ENCODE measurements at regions not wholly inside any gene's neighbourhood (a gene's known extent, or its start where the extent isn't known, plus 50 kb on each side); places are given as distances from the start of the nearest gene placed in this dataset.
"Not testable (repeated sequence)": the region's sequence is repeated elsewhere in the genome, so short reads cannot be mapped to it uniquely, and the experiment has no call there.

DNA sequence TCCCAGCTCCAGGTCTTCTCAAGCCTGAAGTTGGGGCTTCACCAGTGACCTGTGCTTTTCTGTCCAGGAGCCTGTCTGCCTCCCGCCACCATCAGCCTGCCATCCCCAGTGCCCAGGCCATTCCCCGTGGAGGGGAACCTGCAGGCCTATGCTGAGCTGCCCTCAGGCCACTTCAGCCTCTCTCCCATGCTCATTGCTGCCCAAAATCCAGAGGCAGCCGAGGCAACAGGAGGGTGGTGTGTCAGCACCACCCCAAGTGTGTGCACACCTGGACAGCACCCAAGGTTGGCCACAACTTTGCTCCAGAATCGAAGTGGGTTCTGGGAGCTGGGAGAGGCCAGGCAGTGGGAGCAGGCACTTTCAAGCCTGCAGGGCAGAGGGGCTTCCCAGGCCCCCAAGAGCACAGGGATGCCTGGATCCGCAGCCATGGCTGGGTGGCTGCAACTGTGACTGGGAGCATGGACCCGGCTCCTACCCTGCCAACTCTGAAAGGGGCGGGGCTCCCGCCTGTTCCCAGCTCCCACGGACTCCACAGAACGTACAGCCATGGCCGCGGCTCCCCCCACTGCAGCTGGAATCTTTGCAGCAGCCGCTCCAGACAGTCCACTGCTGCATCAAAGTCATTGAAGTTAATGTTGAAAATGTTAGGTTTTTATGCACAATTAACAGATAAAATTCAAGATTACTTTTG lies 1747.0 kb downstream of the OLFM4 start:
- no peak overlapping the region for H3K9ac ChIP-seq (ENCODE audit: low read depth in 1 of 2, low read length in 2 of 2)
- no peaks in the 10 kb centered on the region for H3K27me3 ChIP-seq (ENCODE audit: control insufficient read depth in 2 of 2, insufficient read depth in 2 of 2, low read length in 2 of 2)
- no peaks in the 10 kb centered on the region for H3K36me3 ChIP-seq (ENCODE audit: control insufficient read depth in 2 of 2, insufficient read depth in 2 of 2, low read length in 2 of 2)
- no peak overlapping the region for H3K4me3 ChIP-seq (ENCODE audit: low read length in 2 of 2)
- H3K27ac ChIP-seq (ENCODE audit: low read depth in 2 of 2, low read length in 2 of 2), result no peak overlapping the region
- H3K9me3 ChIP-seq (ENCODE audit: control insufficient read depth in 2 of 2, low read length in 2 of 2), result peaks cover 3% of the 10 kb centered on the region in 2 donors
- no peaks in the 10 kb centered on the region for H3K4me1 ChIP-seq (ENCODE audit: control insufficient read depth in 2 of 2, insufficient read depth in 2 of 2, low read length in 2 of 2)

DNA sequence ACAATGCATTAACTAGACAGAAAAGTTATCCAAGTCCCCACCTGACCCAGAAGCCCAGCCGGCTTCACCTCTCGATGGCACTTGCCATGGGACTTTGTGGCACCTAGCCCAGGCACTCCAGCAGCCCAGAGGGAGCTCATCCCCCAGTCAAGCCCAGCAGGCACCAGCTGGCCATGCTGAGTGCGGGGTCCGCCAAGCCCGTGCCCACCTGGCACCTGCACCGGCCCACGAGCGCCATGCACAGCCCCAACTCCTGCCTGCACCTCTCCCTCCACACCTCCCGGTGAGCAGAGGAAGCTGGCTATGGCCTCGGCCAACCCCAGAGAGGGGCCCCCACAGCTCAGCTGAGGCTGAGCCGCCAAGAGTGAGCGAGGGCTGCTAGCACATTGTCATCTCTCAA lies 1759.1 kb downstream of the OLFM4 start:
- H3K4me1 ChIP-seq (ENCODE audit: control insufficient read depth in 2 of 2, insufficient read depth in 2 of 2, low read length in 2 of 2), result no peaks in the 10 kb centered on the region
- H3K9ac ChIP-seq (ENCODE audit: low read depth in 1 of 2, low read length in 2 of 2), result no peak overlapping the region
- no peaks in the 10 kb centered on the region for H3K9me3 ChIP-seq (ENCODE audit: control insufficient read depth in 2 of 2, low read length in 2 of 2)
- H3K36me3 ChIP-seq (ENCODE audit: control insufficient read depth in 2 of 2, insufficient read depth in 2 of 2, low read length in 2 of 2), result no peaks in the 10 kb centered on the region
- H3K27me3 ChIP-seq (ENCODE audit: control insufficient read depth in 2 of 2, insufficient read depth in 2 of 2, low read length in 2 of 2), result no peaks in the 10 kb centered on the region
- H3K27ac ChIP-seq (ENCODE audit: low read depth in 2 of 2, low read length in 2 of 2), result no peak overlapping the region
- H3K4me3 ChIP-seq (ENCODE audit: low read length in 2 of 2), result no peak overlapping the region

DNA sequence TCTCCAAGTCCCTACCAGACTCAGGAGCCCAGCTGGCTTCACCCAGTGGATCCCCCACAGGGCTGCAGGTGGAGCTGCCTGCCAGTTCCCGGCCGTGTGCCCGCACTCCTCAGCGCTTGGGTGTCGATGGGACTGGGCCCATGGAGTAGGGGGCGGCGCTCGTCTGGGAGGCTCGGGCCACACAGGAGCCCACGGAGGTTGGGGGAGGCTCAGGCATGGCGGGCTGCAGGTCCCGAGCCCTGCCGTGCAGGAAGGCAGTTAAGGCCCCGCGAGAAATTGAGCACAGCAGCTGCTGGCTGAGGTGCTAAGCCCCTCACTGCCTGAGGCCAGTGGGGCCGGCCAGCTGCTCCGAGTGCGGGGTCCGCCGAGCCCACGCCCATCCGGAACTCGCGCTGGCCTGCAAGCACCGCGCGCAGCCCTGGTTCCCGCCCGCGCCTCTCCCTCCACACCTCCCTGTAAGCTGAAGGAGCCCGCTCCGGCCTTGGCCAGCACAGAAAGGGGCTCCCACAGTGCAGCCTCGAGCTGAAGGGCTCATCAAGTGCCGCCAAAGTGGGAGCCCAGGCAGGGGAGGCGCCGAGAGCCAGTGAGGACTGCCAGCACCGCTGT lies 1771.1 kb downstream of the OLFM4 start:
- Histone ChIP-seq H3K27ac (ENCODE audit: low read depth in 2 of 2, low read length in 2 of 2) (no peak overlapping the region), H3K9me3 (ENCODE audit: control insufficient read depth in 2 of 2, low read length in 2 of 2) (no peaks in the 10 kb centered on the region), H3K27me3 (ENCODE audit: control insufficient read depth in 2 of 2, insufficient read depth in 2 of 2, low read length in 2 of 2) (no peaks in the 10 kb centered on the region), H3K4me3 (ENCODE audit: low read length in 2 of 2) (no peak overlapping the region), H3K4me1 (ENCODE audit: control insufficient read depth in 2 of 2, insufficient read depth in 2 of 2, low read length in 2 of 2) (no peaks in the 10 kb centered on the region), H3K36me3 (ENCODE audit: control insufficient read depth in 2 of 2, insufficient read depth in 2 of 2, low read length in 2 of 2) (no peaks in the 10 kb centered on the region), H3K9ac (ENCODE audit: low read depth in 1 of 2, low read length in 2 of 2) (no peak overlapping the region)

DNA sequence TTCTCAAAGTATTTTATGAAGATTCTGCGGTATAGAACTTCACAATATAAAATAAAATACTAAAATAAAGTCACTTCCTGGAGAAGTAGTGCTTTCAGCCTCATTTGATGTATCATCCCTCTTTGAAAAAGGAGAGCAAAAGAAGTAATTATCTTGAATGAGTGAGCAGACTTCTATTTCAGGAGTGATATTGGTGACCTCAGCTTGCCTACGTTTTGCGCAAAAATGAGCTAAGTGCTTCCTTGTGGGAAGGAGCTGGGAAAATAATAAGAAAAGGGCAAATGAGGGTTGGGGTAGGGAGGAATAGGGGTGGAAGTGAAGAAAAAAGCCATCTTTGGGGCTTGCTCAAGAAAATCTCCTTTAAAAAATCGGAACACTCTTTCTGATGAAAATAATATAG lies 1773.6 kb downstream of the OLFM4 start:
- Histone ChIP-seq H3K27me3 (ENCODE audit: control insufficient read depth in 2 of 2, insufficient read depth in 2 of 2, low read length in 2 of 2) (no peaks in the 10 kb centered on the region), H3K9me3 (ENCODE audit: control insufficient read depth in 2 of 2, low read length in 2 of 2) (no peaks in the 10 kb centered on the region), H3K36me3 (ENCODE audit: control insufficient read depth in 2 of 2, insufficient read depth in 2 of 2, low read length in 2 of 2) (no peaks in the 10 kb centered on the region), H3K4me1 (ENCODE audit: control insufficient read depth in 2 of 2, insufficient read depth in 2 of 2, low read length in 2 of 2) (no peaks in the 10 kb centered on the region), H3K9ac (ENCODE audit: low read depth in 1 of 2, low read length in 2 of 2) (no peak overlapping the region), H3K27ac (ENCODE audit: low read depth in 2 of 2, low read length in 2 of 2) (no peak overlapping the region), H3K4me3 (ENCODE audit: low read length in 2 of 2) (no peak overlapping the region)

DNA sequence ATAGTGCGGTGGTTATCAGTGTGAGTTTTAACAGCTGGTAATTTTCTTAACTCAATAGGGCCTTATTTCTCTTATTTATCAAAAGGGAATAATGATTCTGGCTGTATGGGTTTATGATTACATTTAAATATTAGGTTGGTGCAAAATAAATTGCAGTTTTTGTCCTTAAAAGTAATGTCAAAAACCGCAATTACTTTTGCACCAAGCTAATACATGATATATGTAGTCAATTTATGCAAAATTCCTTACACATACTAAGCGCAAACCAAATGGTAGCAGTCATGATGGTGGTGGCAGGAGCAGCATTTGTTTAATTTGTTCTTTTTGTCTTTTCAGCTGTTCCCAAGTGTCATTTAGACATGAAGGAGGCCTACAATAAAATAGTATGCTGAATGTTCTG lies 1777.1 kb downstream of the OLFM4 start:
- H3K36me3 ChIP-seq (ENCODE audit: control insufficient read depth in 2 of 2, insufficient read depth in 2 of 2, low read length in 2 of 2), result no peaks in the 10 kb centered on the region
- H3K9me3 ChIP-seq (ENCODE audit: control insufficient read depth in 2 of 2, low read length in 2 of 2), result no peaks in the 10 kb centered on the region
- no peak overlapping the region for H3K4me3 ChIP-seq (ENCODE audit: low read length in 2 of 2)
- no peak overlapping the region for H3K9ac ChIP-seq (ENCODE audit: low read depth in 1 of 2, low read length in 2 of 2)
- H3K4me1 ChIP-seq (ENCODE audit: control insufficient read depth in 2 of 2, insufficient read depth in 2 of 2, low read length in 2 of 2), result no peaks in the 10 kb centered on the region
- H3K27ac ChIP-seq (ENCODE audit: low read depth in 2 of 2, low read length in 2 of 2), result no peak overlapping the region
- H3K27me3 ChIP-seq (ENCODE audit: control insufficient read depth in 2 of 2, insufficient read depth in 2 of 2, low read length in 2 of 2), result no peaks in the 10 kb centered on the region

DNA sequence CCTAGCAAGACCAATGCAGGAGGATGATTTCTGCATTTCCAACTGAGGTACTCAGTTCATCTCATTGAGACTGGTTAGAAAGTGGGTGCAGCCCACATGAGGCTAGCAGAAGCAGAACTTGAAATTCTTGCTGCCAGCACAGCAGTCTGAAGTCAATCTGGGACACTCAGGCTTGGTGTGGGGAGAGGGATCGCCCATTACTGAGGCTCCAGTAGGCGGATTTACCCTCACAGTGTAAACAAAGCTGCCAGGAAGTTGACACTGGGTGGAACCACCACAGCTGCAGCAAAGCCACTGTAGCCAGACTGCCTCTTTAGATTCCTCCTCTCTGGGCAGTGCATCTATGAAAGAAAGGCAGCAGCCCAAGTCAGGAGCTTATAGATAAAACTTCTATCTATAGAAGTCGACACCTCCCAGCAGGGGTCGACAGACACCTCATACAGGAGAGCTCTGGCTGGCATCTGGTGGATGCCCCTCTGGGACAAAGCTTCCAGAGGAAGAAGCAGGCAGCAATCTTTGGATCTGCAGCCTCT lies 1793.4 kb downstream of the OLFM4 start:
- H3K4me3 ChIP-seq (ENCODE audit: low read length in 2 of 2); H3K36me3 ChIP-seq (ENCODE audit: control insufficient read depth in 2 of 2, insufficient read depth in 2 of 2, low read length in 2 of 2); H3K27me3 ChIP-seq (ENCODE audit: control insufficient read depth in 2 of 2, insufficient read depth in 2 of 2, low read length in 2 of 2); H3K27ac ChIP-seq (ENCODE audit: low read depth in 2 of 2, low read length in 2 of 2); H3K9me3 ChIP-seq (ENCODE audit: control insufficient read depth in 2 of 2, low read length in 2 of 2); H3K9ac ChIP-seq (ENCODE audit: low read depth in 1 of 2, low read length in 2 of 2); H3K4me1 ChIP-seq (ENCODE audit: control insufficient read depth in 2 of 2, insufficient read depth in 2 of 2, low read length in 2 of 2): not testable (repeated sequence)

DNA sequence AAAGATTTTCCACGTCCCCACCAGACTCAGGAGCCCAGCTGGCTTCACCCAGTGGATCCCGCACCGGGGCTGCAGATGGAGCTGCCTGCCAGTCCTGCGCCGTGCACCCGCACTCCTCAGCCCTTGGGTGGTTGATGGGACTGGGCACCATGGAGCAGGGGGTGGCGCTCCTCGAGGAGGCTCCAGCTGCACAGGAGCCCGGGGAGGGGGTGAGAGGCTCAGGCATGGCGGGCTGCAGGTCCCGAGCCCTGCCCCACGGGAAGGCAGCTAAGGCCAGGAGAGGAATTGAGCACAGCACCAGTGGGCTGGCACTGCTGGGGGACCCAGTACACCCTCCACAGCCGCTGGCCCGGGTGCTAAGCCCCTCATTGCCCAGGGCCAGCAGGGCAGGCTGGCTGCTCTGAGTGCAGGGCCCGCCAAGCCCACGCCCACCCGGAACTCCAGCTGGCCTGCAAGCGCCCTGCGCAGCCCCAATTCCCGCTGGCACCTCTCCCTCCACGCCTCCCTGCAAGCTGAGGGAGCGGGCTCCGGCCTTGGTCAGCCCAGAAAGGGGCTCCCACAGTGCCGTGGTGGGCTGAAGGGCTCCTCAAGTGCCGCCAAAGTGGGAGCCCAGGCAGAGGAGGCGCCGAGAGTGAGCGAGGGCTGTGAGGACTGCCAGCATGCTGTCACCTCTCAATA lies 1800.9 kb downstream of the OLFM4 start:
- H3K9ac ChIP-seq (ENCODE audit: low read depth in 1 of 2, low read length in 2 of 2); H3K4me3 ChIP-seq (ENCODE audit: low read length in 2 of 2); H3K36me3 ChIP-seq (ENCODE audit: control insufficient read depth in 2 of 2, insufficient read depth in 2 of 2, low read length in 2 of 2); H3K4me1 ChIP-seq (ENCODE audit: control insufficient read depth in 2 of 2, insufficient read depth in 2 of 2, low read length in 2 of 2); H3K27me3 ChIP-seq (ENCODE audit: control insufficient read depth in 2 of 2, insufficient read depth in 2 of 2, low read length in 2 of 2); H3K27ac ChIP-seq (ENCODE audit: low read depth in 2 of 2, low read length in 2 of 2); H3K9me3 ChIP-seq (ENCODE audit: control insufficient read depth in 2 of 2, low read length in 2 of 2): not testable (repeated sequence)

DNA sequence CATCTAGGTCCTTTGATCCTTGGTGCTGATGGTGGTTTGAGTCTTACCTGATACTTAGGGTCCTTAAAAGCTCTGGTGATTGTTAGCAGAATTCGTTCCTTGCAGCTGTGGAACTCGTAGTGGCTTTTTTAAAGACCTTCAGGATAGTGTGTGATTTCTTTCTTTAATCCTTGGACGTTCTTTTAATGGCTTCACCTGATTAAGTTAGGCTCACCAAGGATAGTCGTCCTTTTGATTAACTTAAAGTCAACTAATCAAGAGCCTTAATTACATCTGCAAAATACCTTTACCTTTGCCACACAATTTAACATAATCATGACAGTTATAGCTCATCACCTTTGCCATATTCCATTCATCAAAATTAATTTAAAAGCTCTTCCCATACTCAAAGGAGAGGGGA lies 1807.7 kb downstream of the OLFM4 start:
- Histone ChIP-seq H3K9ac (ENCODE audit: low read depth in 1 of 2, low read length in 2 of 2) (no peak overlapping the region), H3K27me3 (ENCODE audit: control insufficient read depth in 2 of 2, insufficient read depth in 2 of 2, low read length in 2 of 2) (no peaks in the 10 kb centered on the region), H3K36me3 (ENCODE audit: control insufficient read depth in 2 of 2, insufficient read depth in 2 of 2, low read length in 2 of 2) (no peaks in the 10 kb centered on the region), H3K27ac (ENCODE audit: low read depth in 2 of 2, low read length in 2 of 2) (no peak overlapping the region), H3K9me3 (ENCODE audit: control insufficient read depth in 2 of 2, low read length in 2 of 2) (no peaks in the 10 kb centered on the region), H3K4me1 (ENCODE audit: control insufficient read depth in 2 of 2, insufficient read depth in 2 of 2, low read length in 2 of 2) (no peaks in the 10 kb centered on the region), H3K4me3 (ENCODE audit: low read length in 2 of 2) (no peak overlapping the region)

DNA sequence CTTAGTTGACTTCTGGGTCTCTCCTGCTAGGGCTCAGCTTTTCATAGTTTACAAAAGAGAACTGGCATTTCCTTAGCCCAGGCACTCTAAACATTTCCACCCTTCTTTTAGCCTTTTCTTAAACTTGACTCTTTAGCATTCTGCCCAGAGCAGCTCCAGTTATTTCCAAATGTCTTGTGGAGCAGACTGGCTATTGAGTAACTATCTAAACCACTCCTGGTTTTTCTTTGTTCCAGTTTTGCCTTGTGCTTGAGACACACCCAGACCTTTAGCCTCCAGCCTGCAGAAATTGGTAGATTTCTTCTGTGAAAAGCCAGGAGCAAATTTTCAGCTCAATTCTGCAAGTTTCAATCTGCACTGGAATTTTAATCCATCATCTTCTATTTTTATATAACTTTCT lies 1813.1 kb downstream of the OLFM4 start:
- H3K27me3 ChIP-seq (ENCODE audit: control insufficient read depth in 2 of 2, insufficient read depth in 2 of 2, low read length in 2 of 2), result no peaks in the 10 kb centered on the region
- no peaks in the 10 kb centered on the region for H3K9me3 ChIP-seq (ENCODE audit: control insufficient read depth in 2 of 2, low read length in 2 of 2)
- no peak overlapping the region for H3K4me3 ChIP-seq (ENCODE audit: low read length in 2 of 2)
- H3K36me3 ChIP-seq (ENCODE audit: control insufficient read depth in 2 of 2, insufficient read depth in 2 of 2, low read length in 2 of 2), result no peaks in the 10 kb centered on the region
- no peak overlapping the region for H3K9ac ChIP-seq (ENCODE audit: low read depth in 1 of 2, low read length in 2 of 2)
- H3K27ac ChIP-seq (ENCODE audit: low read depth in 2 of 2, low read length in 2 of 2), result no peak overlapping the region
- H3K4me1 ChIP-seq (ENCODE audit: control insufficient read depth in 2 of 2, insufficient read depth in 2 of 2, low read length in 2 of 2), result no peaks in the 10 kb centered on the region

DNA sequence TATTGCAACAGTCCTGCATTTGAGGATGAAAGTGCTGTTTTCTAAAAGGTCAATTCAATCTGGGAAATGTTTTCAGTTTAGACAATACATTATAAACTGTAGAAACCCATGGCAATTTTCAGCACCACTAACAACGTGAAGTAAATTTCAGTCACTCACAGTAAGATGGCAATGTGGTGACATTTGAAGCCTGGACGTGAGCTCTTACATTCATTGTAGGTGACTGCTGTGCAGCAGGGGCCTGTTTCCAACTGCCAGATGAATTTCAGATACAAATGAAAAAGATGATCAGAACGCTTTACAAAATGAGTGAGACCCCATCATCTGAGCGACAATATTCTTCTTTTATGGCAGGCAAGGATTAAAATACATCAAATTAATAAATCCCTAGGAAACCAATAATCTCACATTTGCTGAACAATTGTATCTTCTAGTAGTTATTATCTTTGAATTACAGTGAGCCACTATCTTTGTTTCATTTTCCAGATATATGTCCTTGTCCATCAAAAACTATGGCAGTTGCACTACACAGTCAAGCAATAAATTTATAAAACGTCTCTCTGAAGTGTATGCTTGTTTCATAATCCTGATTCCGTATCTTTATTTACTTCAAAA lies 1816.8 kb downstream of the OLFM4 start:
- no peak overlapping the region for H3K27ac ChIP-seq (ENCODE audit: low read depth in 2 of 2, low read length in 2 of 2)
- no peaks in the 10 kb centered on the region for H3K9me3 ChIP-seq (ENCODE audit: control insufficient read depth in 2 of 2, low read length in 2 of 2)
- no peaks in the 10 kb centered on the region for H3K27me3 ChIP-seq (ENCODE audit: control insufficient read depth in 2 of 2, insufficient read depth in 2 of 2, low read length in 2 of 2)
- no peak overlapping the region for H3K4me3 ChIP-seq (ENCODE audit: low read length in 2 of 2)
- H3K9ac ChIP-seq (ENCODE audit: low read depth in 1 of 2, low read length in 2 of 2), result no peak overlapping the region
- H3K4me1 ChIP-seq (ENCODE audit: control insufficient read depth in 2 of 2, insufficient read depth in 2 of 2, low read length in 2 of 2), result no peaks in the 10 kb centered on the region
- H3K36me3 ChIP-seq (ENCODE audit: control insufficient read depth in 2 of 2, insufficient read depth in 2 of 2, low read length in 2 of 2), result no peaks in the 10 kb centered on the region

All from mucosa of rectum (tissue), 2 donors.